Activated CD4-positive, CD25-positive, alpha-beta regulatory T cell treated with anti-CD3 and anti-CD28 coated beads, Interleukin-2, amount 50 U/mL, for 16 hours (primary cell): ENCODE measurements at regions not wholly inside any gene's neighbourhood (a gene's known extent, or its start where the extent isn't known, plus 50 kb on each side); places are given as distances from the start of the nearest gene placed in this dataset.

Source experiments
- DNase-seq: peaks from one replicate; pipeline ENCODE4 v3.0.0-alpha.2; 2020; ENCODE audit warnings: low read depth, low spot score

DNA sequence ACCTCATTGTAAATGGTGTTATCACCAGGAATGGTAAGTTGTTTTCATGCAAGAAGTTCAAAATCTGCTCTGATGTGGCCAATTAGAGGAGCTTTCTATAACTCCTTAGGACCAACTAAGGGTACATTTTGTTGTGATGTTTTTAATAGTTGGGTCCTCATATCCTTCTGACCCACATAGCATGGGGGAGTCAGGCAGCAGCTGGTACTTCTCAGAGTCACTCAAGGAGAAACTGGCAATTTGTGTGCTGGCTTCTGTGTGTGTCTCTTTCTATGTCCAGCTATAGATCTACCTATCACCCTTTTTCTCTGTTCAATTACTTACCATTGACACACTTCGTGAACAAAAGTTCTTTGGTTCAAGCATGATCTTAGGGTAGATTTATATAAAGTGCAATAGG is 194.3 kb upstream of the TENM3 start:
- DNase-seq, result no peak

DNA sequence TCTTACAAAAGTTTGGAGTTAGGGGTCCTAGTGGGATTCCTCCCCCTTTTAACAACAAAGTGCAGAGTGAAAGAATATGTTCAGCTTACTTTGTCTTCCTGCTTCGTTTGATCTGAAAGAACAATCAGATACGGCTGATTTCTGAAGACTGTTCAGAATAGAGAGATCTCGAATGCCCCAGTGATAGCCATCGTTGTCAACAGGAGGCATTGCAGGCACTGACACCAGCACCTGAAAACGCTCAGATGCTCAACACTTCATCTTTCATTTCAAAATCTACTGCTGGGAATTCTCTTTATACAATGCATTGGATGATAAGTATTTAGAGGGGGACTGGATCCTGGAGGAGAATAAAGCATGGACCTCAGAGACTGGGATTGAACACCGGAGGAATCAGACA is 186.3 kb upstream of the TENM3 start:
- DNase-seq, result no peak

DNA sequence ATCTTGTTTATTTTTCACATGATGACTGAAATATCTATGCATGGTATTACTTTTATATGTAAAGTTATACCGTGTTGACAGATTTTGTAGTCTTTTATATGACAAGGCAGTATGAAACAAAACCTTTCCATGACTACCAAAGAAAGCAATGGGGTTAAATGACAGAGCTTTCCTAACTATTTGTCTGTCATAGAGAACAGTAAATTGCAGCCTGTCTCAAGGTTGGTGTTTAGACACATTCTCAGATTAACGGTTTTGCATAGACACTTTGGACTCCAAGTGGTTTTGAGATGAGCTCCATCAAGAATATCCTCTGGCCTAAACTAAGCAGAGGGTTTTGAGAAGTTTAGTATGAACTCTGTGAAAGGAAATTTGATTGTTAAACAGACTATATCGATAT is 180.7 kb upstream of the TENM3 start:
- DNase-seq, result no peak

DNA sequence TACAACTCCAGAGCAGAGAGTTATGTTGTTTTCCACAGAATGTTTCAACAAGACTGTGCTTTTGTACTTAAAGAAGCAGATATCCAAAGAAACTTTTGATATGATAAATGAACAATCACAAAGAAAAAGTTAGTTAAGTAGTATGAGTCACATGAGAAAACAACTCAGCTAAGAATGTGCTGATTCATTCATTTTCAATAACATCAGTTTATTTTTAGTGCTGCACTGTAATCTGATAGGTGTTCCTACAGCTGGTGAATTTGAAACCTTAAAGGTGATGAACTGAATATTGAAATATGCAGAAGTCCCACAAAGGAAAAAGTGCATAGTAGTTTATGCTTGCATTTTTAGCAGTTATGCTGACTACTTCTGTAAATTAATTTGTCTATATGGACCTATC is 180.3 kb upstream of the TENM3 start:
- DNase-seq, result no peak

DNA sequence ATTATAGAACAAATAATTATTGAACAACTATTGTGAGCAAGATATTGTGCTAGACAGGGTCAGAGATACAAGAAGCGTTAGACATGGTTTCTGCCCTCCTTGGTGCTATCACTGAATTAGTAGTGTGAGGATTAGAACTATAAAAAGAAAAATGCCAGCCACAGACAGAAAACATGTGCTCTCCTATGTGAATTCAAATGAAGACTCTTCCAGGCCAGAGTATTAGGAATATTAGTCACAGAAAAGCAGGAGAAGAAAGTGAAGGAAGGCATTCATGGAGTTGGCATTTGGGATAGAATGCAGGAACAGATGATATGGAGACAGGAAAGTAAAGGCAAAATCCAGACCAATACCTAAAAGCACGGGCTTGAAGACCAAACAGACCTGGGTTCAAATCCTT is 179.6 kb upstream of the TENM3 start:
- no peak for DNase-seq

DNA sequence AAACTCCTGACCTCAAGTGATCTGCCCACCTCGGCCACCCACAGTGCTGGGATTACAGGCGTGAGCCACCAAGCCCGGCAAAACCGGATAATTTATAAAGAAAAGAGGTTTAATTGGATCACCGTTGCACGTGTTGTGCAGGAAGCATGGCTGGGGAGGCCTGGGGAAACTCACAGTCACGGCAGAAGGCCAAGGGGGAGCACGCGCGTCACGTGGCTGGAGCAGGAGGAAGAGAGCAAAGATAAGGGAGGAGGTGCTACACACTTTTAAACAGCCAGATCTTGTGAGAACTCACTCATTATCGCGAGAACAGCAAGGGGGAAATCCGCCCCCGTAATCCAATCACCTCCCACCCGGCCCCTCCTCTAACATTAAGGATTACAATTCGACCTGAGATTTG is 177.9 kb upstream of the TENM3 start:
- DNase-seq, result no peak

DNA sequence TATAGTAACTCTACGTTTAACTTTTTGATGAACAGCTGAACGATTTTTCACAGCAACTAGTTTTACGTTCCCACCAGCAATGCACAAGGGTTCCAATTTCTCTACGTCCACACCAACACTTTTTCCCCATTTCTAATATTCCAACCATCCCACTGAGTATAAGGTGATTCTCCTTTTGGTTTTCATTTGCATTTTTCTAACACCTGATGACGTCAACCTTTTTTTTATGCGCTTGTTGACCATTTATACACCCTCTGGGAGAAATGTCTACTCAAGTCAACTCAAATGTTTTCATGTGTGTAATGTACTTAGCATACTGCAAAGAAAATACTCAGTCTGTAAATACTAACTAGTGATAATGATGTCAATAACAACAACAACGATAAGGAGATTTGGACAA is 177.2 kb upstream of the TENM3 start:
- DNase-seq, result no peak

DNA sequence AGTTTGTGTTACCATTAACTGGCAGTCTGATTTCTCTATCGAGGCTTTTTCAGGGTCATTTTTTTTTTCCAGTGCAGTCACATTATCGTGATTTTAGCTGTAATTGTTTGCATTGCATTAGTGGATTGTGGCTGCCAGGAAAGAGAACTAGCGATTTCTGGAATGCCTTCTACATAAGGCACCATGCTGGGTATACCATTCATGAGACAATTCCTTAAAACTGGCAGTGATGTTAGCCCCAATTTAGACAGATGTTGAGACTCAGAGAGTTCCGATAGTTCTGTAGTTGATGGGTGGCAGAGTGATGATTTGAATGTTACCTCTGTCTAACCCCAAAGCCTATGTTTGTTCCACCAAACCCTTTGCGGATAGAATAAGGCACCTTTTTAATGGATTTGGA is 175.4 kb upstream of the TENM3 start:
- DNase-seq, result no peak

DNA sequence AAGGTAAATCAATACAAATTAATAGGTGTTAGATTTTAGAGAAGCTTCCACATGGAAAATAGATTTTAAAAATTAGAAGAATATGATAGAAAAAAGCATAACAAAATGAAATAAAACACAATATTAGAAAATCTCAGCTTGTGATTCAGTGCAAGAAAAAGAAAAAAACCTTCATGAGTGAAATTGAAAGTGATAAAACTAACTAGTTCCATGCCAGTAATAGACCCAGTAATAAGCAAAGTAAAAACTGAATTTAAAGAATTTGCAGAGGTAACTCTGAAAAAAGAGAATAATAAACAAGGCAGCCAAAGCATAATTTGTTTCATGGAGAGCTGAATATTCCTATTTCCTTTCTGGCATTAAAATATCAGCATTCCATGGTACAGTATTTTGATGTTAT is 174.3 kb upstream of the TENM3 start:
- DNase-seq, result no peak

DNA sequence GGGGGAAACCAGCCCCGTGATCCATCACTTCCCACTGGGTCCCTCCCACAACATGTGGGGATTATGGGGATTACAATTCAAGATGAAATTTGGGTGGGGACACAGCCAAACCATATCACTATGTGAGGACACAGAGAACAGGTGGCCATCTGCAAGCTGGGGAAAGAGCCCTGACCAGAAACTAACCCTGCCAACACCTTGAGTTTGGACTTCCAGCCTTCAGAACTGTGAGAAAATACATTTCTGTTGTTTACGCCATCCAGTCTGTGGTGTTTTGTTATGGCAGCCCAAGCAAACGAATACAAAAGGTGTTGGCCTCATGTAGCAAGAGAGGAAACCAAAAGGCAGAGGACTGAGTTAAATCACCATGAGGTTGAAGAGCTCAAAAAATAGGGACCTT is 169.9 kb upstream of the TENM3 start:
- DNase-seq, result no peak

DNA sequence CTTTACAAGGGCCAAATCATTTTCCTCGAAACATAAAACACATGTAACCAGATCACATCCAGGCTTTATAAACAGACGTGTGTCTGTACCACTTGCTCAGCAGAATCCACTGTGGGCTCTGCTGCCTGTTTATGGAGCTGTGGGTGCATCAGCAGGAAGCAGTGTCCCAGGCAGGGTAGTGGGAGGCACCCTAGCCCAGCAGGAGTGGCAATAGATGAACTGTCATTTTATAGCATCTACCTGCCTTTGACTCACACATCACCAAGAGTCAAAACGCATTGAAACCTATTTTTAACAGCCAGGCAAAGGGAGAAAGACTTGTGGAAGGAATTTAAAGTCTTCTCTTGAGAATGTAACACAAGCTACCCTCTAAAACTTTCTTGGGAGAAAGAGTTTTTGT is 169.1 kb upstream of the TENM3 start:
- no peak for DNase-seq

DNA sequence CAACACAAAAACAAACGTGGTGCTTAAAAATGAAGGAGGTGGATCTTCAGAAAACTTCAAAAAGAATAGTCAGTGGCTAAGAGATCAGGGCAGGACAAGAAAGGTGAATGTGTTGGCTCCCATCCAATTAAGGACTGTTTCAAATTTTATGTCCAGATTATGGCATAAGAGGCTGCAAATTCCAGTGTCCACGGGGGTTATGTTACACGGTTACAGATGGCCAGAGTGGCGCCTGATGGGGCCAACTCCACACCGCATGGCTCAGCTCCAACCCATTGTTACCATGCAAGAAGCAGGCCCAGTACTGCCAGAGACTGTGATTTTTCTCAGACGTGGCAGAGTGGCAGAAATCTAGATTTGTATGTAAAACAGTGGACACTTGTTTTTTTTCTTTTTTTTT is 168.4 kb upstream of the TENM3 start:
- DNase-seq, result no peak

DNA sequence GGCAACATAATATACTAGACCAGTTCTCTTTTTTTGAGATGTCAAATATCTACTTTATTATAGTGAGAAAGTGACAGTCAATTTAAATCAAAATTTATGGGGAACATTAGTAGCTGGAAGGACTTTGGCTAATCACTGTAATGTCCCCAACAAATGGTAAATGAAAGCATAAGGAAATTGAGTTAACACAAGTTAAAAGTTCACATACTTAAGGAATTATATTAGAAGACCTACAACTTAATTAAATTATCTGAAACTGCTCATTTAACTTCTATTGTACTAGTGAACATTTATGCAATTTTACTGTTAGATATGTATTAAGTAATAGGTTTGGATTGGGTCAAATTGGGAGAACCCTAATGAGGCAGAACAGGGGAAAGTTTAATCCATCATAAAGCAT is 160.3 kb upstream of the TENM3 start:
- no peak for DNase-seq

DNA sequence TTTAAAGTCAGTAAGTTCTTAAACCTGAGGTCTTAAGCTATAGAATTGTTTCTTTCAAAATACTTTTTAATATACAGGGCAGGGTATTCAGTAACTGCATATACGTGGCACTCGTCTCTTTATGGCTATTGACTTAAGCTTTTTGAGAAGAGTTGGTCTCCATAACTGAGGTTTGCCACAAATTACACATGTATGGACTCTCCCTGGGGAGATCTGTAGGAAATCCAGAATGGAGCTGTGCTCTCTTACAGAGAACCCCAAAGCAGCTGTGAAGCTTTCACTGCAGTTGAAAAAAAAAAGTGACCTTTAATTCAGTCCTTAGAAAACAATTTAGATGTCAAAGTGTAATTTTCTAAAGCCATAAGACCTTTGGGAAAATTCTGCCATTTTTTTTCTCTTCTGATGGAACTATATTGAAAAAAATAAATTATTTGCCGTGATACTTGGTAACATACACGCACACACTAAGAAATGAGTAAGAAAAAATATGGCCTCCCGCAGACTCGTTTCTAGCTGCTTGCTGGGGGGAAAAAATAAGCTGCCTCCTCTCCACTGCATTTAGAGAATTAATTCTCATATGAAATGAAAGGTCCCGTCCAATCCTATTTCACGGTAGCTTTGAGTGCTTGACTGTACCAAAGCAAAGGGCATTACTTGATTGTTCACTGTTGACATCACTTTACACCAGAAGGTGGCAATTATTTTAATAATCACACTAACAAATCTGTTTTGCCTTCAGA is 159.4 kb upstream of the TENM3 start:
- no peak for DNase-seq

DNA sequence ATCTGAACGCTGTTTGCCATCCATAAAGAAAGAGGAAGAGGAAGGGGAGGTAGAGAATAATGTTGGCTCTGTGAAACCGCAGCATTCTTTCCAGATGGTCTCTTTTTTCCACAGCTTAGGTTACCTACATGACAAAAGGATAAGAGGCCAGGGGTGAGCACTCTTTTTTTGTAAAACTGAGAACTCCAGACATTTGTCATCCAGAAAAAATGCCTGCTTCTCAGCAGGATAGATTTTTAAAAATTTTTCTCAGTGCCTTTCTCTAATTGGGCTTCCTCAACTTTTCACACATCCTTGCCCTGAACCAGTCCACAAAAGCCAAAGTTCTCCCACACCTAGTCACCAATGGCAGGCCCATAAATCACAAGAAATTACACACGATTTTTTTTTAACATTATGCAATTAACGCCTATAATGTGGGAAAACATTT is 158.1 kb upstream of the TENM3 start:
- no peak for DNase-seq

DNA sequence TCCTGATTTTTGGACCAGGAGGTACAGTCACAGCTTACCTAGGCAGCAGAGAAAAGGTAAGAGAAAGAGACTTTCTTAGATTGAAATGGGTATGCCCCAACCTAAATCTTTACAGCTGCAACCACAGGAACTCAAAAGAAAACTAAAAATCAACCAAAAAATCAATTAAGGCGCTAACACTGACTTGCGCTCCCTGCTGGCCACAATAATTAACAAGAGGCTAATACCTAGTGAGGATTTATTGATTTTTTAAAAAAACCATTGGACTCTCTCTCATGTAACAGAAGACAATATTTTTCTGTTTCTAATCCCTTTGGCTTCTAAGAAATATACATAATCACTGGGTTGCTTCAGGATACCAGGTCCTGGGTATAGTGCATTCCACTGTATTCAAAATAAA is 153.9 kb upstream of the TENM3 start:
- no peak for DNase-seq

DNA sequence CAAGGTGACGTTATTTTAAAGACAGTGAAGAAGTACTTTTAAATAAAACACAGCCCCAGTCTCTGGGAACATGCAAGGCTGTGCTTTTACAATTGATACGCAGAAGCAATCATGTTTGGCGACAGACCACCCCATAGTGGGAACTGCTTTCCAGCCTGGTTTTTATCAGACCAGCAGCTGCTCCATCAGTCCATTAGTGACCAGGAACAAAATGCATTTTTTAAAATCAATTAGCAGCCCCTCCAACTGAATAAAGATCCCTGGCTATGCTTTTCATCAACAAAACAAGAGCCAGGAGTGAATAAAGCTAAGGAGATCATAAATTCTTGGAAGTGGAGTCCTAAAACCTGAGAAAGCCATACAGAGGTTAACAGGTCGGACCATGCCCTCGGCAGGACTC is 153.0 kb upstream of the TENM3 start:
- DNase-seq, result no peak

DNA sequence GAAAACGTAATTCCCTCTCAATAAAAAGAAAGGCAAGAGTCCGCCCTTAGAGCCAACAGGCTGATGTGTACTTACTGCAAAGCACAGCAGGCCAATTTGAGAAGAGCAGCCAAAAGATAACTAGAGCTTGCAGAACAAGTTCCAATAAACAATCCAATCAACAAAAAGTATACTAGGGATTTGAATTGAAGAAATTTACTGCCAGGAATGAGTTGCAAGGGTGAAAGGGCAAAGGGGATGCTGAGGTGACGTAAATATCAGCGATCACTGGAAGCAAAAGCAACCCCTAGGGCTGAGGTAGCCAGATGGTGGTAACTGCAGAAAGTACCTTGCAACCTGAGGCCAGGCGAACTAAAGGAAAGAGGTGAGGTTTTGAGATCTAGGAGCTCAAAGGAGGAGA is 152.1 kb upstream of the TENM3 start:
- DNase-seq, result no peak

DNA sequence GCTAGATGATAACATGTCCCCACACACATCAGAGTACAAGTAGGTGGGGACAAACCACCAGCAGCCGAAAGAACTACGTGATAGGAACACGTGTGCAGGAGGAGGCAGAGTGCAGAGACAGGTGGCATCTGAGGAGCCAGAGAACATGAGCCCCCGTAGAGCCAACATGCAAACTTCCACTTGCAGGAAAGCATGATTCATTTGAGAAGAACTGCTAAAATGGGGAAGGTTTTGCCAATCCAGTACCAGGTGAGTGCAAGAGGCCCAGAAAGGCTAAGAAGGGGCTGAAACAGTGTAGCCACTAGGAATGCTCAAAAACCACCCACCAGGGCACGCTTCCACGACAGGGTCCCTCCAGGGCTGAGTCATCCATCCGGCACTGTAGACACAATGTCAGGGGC is 149.8 kb upstream of the TENM3 start:
- no peak for DNase-seq

DNA sequence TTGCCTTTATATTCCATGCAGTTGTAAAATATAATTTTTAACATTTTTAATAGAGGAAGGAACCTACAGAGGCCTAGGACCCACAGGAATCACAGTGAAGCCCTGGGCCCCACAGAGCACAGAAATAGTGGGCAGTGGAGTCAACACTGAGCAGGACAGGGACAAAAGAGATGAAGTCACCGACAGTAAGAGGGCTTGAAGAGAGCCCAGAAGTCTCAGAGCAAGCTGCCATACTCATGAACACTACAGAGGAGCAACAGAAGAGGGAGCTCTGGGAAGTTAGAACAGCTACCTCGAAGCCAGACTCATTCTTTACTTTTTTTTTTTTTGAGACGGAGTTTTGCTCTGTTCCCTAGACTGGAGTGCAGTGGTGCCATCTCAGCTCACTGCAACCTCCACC is 149.3 kb upstream of the TENM3 start:
- DNase-seq, result no peak

DNA sequence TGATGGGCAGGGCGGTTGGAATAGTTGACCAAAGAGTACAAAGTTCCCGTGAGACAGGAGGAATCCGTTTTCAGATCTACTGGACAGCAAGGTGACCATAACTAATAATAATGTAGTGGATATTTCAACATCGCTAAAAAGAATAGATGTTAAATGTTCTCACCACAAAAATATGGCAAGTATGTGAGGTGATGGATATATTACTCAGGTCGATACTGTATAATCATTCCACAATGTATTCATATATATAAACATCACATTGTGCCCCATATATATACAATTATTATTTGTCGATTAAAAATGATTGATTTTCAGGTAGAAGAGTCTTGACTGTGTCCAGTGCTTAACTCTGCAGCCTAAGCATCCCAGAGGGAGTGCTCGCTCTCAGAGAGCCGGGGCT is 141.6 kb upstream of the TENM3 start:
- DNase-seq, result no peak

DNA sequence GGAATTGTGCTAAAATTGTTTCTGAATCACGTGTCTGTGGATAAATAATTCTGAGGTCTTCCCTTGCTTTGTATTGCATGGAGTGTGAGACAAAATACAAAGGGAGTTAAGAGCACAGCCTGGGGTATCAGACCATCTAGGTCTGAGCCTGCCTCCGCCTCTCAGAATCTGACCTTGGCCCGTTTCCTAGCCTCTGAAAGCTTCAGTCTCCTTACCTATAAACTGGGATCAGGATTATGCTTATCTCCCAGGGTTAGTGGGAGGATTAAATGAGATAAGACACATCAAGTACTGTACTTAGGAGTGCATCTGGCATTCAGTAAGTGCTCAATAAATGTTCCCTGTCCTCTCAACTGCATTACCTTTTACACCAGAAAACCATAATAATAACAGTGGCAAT is 140.6 kb upstream of the TENM3 start:
- DNase-seq, result no peak

DNA sequence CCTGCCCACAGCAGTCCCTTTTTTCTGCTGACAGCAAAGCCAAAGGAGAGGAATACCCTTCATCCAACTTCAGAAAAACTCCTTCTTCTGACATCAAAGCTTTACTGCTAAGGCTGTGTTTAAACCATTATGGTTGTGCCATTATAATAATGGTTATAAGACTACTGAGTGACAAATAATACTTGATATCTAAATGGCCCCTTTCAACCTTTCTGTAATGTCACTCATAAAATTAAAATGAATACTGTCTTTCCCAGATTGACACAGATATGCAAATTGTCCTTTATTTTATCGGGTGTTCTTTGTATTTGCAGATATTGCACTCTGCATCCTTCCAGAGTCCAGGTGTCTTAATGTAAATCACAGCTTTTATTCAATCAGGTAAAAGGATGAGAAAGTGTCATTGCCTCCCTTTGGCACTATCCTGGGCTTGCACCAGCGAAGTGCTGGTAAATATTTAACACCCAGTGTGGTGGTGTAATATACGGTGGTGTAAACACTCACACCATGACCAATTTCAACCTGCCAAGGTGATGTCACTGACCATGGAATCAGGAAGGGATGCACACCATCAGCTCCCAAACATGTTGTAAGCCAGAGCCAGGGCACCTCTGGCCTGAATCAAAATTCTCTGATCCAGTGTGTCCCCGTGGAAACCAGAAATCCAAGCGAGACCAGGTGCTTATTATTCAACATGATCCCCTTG is 139.4 kb upstream of the TENM3 start:
- DNase-seq, result no peak

DNA sequence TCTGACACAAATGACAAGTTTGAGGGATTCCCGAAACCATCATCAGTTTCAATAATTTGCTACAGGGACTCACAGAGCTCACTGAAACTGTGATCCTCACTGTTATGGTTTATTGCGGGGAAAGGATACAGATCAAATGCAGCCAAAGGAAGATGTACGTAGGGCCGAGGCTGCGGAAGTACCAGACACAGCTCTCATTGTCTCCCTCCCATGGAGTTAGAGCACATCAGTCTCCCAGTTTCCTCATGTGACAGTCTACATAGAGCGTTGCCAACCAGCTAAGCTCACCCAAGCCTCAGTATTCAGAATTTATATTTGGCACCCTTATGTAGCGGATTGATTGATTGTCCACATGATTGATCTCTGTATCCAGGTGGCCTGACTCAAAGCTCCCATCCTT is 137.8 kb upstream of the TENM3 start:
- no peak for DNase-seq
